Neutrophil (primary cell): ENCODE measurements at regions not wholly inside any gene's neighbourhood (a gene's known extent, or its start where the extent isn't known, plus 50 kb on each side); places are given as distances from the start of the nearest gene placed in this dataset.

Source experiments
- H3K27ac ChIP-seq: fragments of 200-600 bp; sonication (generic); 2 replicates; pipeline ENCODE4 v1.5.1; 2016; ENCODE audit warnings: mild to moderate bottlenecking, moderate library complexity
- H3K27me3 ChIP-seq: fragments of 200-600 bp; sonication (generic); 2 replicates; pipeline ENCODE4 v1.6.0; 2016; ENCODE audit warnings: mild to moderate bottlenecking
- H3K36me3 ChIP-seq: fragments of 200-600 bp; sonication (generic); 2 replicates; pipeline ENCODE4 v1.5.1; 2017
- H3K4me1 ChIP-seq, 2 experiments: fragments of 200-600 bp in 1 of 2; sonication (generic) in 1 of 2; 1 replicate in 1 of 2; 2 replicates in 1 of 2; pipeline versions ENCODE4 v1.5.1 to v1.6.1; 2013 to 2016; ENCODE audit warnings: low read depth in 1 of 2, low read length in 1 of 2, mild to moderate bottlenecking in 1 of 2, moderate library complexity in 1 of 2; ENCODE audit not compliant: control insufficient read depth in 1 of 2, insufficient read depth in 1 of 2
- H3K4me3 ChIP-seq, 2 experiments: fragments of 200-600 bp in 1 of 2; sonication (generic) in 1 of 2; 1 replicate in 1 of 2; 2 replicates in 1 of 2; pipeline ENCODE4 v1.5.1; 2013 to 2016; ENCODE audit warnings: low read depth in 1 of 2, low read length in 1 of 2, mild to moderate bottlenecking in 1 of 2, moderate library complexity in 1 of 2
- H3K9me3 ChIP-seq: fragments of 200-600 bp; sonication (generic); 2 replicates; pipeline ENCODE4 v1.5.1; 2016
- CTCF ChIP-seq: fragments of 200-600 bp; sonication (generic); IDR thresholded peaks from 2 replicates; pipeline ENCODE4 v1.5.1; 2016; ENCODE audit warnings: antibody characterized with exemption

- H3K36me3 ChIP-seq = no peaks in the 10 kb centered on the region
- no peaks in the 10 kb centered on the region for H3K4me1 ChIP-seq
- no peaks in the 10 kb centered on the region for H3K27me3 ChIP-seq
Measured at GRCh38 chr1:199786695-199787094, 240.8 kb upstream of the NR5A2 start.

GRCh38 chr1:199789141-199789540, 238.4 kb upstream of the NR5A2 start:
- H3K4me1 ChIP-seq = no peaks in the 10 kb centered on the region
- no peaks in the 10 kb centered on the region for H3K27me3 ChIP-seq
- H3K27ac ChIP-seq = no peak overlapping the region
- no peaks in the 10 kb centered on the region for H3K9me3 ChIP-seq
- no peaks in the 10 kb centered on the region for H3K36me3 ChIP-seq
- TF ChIP-seq CTCF = no peak
- H3K4me3 ChIP-seq = no peak overlapping the region

More at GRCh38 chr1:199786695-199787094, 240.8 kb upstream of the NR5A2 start:
- no peaks in the 10 kb centered on the region for H3K9me3 ChIP-seq
- no peak for TF ChIP-seq CTCF
- no peak overlapping the region for H3K4me3 ChIP-seq
- no peak overlapping the region for H3K27ac ChIP-seq

GRCh38 chr1:199791495-199791894, 236.0 kb upstream of the NR5A2 start:
- TF ChIP-seq CTCF = no peak
- Histone ChIP-seq H3K9me3 (no peaks in the 10 kb centered on the region), H3K4me1 (no peaks in the 10 kb centered on the region), H3K27me3 (no peaks in the 10 kb centered on the region), H3K36me3 (no peaks in the 10 kb centered on the region), H3K4me3 (no peak overlapping the region), H3K27ac (no peak overlapping the region)

GRCh38 chr1:199792874-199793273, 234.6 kb upstream of the NR5A2 start:
- H3K27ac ChIP-seq = no peak overlapping the region
- TF ChIP-seq CTCF = no peak
- no peaks in the 10 kb centered on the region for H3K9me3 ChIP-seq

GRCh38 chr1:199794105-199794863, 233.2 kb upstream of the NR5A2 start:
- Histone ChIP-seq H3K27me3 (no peaks in the 10 kb centered on the region), H3K4me1 (no peaks in the 10 kb centered on the region), H3K36me3 (no peaks in the 10 kb centered on the region), H3K27ac (no peak overlapping the region), H3K9me3 (no peaks in the 10 kb centered on the region), H3K4me3 (no peak overlapping the region)
- no peak for TF ChIP-seq CTCF

More at GRCh38 chr1:199792874-199793273, 234.6 kb upstream of the NR5A2 start:
- no peaks in the 10 kb centered on the region for H3K27me3 ChIP-seq
- no peaks in the 10 kb centered on the region for H3K4me1 ChIP-seq
- H3K36me3 ChIP-seq = no peaks in the 10 kb centered on the region
- H3K4me3 ChIP-seq = no peak overlapping the region
